SK-N-SH (cell line): ENCODE measurements at regions not wholly inside any gene's neighbourhood (a gene's known extent, or its start where the extent isn't known, plus 50 kb on each side); places are given as distances from the start of the nearest gene placed in this dataset.

Experiments
- EZH2phosphoT487 ChIP-seq: fragments of 200-600 bp; sonication (generic); IDR thresholded peaks from 2 replicates; pipeline ENCODE4 v1.6.1; 2017; ENCODE audit warnings: low read depth, mixed run types, mild to moderate bottlenecking, antibody characterized with exemption, moderate library complexity, borderline replicate concordance
- TF ChIP-seq, protein P1 (sequence below): IDR thresholded peaks from 2 replicates; pipeline ENCODE4 v1.4.0; 2012; ENCODE audit warnings: low read depth

DNA sequence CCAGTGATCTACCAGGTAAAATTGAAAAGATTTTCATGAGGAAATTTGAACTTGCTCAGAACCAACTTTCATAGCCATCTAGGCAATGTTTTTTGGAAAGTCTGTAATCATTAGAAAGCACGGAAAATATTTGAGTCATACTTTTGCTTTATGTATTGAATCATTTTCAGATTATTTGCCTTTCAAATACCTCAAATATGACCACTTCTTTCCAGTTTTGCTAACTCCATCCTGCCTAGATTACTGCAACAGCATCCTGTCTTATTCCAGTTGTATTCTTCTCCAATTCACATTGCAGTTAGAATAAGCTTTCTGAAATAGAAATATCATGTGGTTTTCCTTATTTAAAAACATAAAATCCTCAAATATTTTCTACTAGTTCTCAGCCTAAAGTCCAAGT, 239.8 kb upstream of the FAR2 start:
- no peak for TF ChIP-seq EZH2phosphoT487
- TF ChIP-seq, protein P1, sequence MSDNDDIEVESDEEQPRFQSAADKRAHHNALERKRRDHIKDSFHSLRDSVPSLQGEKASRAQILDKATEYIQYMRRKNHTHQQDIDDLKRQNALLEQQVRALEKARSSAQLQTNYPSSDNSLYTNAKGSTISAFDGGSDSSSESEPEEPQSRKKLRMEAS: no peak
